OCI-M1 (cell line): ENCODE measurements at regions not wholly inside any gene's neighbourhood (a gene's known extent, or its start where the extent isn't known, plus 50 kb on each side); places are given as distances from the start of the nearest gene placed in this dataset.
"Not testable (repeated sequence)": the region's sequence is repeated elsewhere in the genome, so short reads cannot be mapped to it uniquely, and the experiment has no call there.

ENCODE experiments used
- DNase-seq: peaks from one replicate; lab custom pipeline; 2025; lab: John Stamatoyannopoulos, UW

GRCh38 chr3:137438561-137438960, 325.6 kb upstream of the SOX14 start:
- DNase-seq = no peak

GRCh38 chr3:137460944-137461343, 303.2 kb upstream of the SOX14 start:
- DNase-seq = no peak

- no peak for DNase-seq
These were observed 301.0 kb upstream of the SOX14 start for GRCh38 chr3:137463131-137463530.

GRCh38 chr3:137464341-137464740, 299.8 kb upstream of the SOX14 start:
- no peak for DNase-seq

- DNase-seq = no peak
These were observed 295.7 kb upstream of the SOX14 start for GRCh38 chr3:137468446-137468845.

GRCh38 chr3:137469263-137469662, 294.9 kb upstream of the SOX14 start:
- no peak for DNase-seq

GRCh38 chr3:137471130-137471529, 293.0 kb upstream of the SOX14 start:
- no peak for DNase-seq

- DNase-seq = no peak
These were observed 292.4 kb upstream of the SOX14 start for GRCh38 chr3:137471558-137472204.

GRCh38 chr3:137477614-137478013, 286.5 kb upstream of the SOX14 start:
- DNase-seq = no peak

- DNase-seq = no peak
These were observed 254.6 kb upstream of the SOX14 start for GRCh38 chr3:137509354-137510045.

- DNase-seq = no peak
These were observed 252.5 kb upstream of the SOX14 start for GRCh38 chr3:137511655-137512054.

- DNase-seq = no peak
These were observed 249.3 kb upstream of the SOX14 start for GRCh38 chr3:137514853-137515252.

GRCh38 chr3:137519602-137520001, 244.5 kb upstream of the SOX14 start:
- no peak for DNase-seq

- no peak for DNase-seq
These were observed 239.4 kb upstream of the SOX14 start for GRCh38 chr3:137524751-137525150.

- DNase-seq = no peak
These were observed 238.6 kb upstream of the SOX14 start for GRCh38 chr3:137525471-137525870.

- DNase-seq = no peak
These were observed 222.1 kb upstream of the SOX14 start for GRCh38 chr3:137542049-137542448.

GRCh38 chr3:137554242-137554641, 209.9 kb upstream of the SOX14 start:
- no peak for DNase-seq

GRCh38 chr3:137568880-137569279, 195.2 kb upstream of the SOX14 start:
- DNase-seq = no peak

GRCh38 chr3:137572931-137573330, 191.2 kb upstream of the SOX14 start:
- no peak for DNase-seq

- no peak for DNase-seq
These were observed 181.6 kb upstream of the SOX14 start for GRCh38 chr3:137582484-137582883.

- no peak for DNase-seq
These were observed 180.9 kb upstream of the SOX14 start for GRCh38 chr3:137583256-137583655.

GRCh38 chr3:137588871-137589270, 175.2 kb upstream of the SOX14 start:
- DNase-seq = no peak

GRCh38 chr3:137595415-137595814, 168.7 kb upstream of the SOX14 start:
- not testable (repeated sequence) for DNase-seq

- no peak for DNase-seq
These were observed 153.4 kb upstream of the SOX14 start for GRCh38 chr3:137610723-137611122.
